Keratinocyte (primary cell): ENCODE measurements at regions not wholly inside any gene's neighbourhood (a gene's known extent, or its start where the extent isn't known, plus 50 kb on each side); places are given as distances from the start of the nearest gene placed in this dataset.

Experiments
- DNase-seq: peaks from one replicate; pipeline ENCODE4 v3.0.0-alpha.2; 2011; ENCODE audit warnings: low read depth, missing footprints, low spot score
- FAIRE-seq: peaks from 2 replicates; lab custom pipeline; 2011; peaks lifted over from hg19 to GRCh38; lab: Jason Lieb, UNC
- H2AFZ ChIP-seq: 2 replicates; pipeline ENCODE4 v1.6.0; 2012; ENCODE audit warnings: low read length, control low read depth, inconsistent platforms; ENCODE audit not compliant: control insufficient read depth
- H3K27ac ChIP-seq: 2 replicates; pipeline ENCODE4 v1.5.1; 2011; ENCODE audit warnings: low read length; ENCODE audit not compliant: control insufficient read depth, insufficient read depth
- H3K27me3 ChIP-seq: 3 replicates; pipeline ENCODE4 v1.6.0; 2011; ENCODE audit warnings: low read length; ENCODE audit not compliant: control insufficient read depth, insufficient read depth; ENCODE audit errors: extremely low read depth
- H3K36me3 ChIP-seq, 2 experiments: 2 replicates in 1 of 2; 3 replicates in 1 of 2; pipeline ENCODE4 v1.5.1; 2011; ENCODE audit warnings: low read length in 2 of 2, mild to moderate bottlenecking in 1 of 2; ENCODE audit not compliant: control insufficient read depth in 2 of 2, insufficient read depth in 2 of 2; ENCODE audit errors: extremely low read depth in 1 of 2
- H3K4me1 ChIP-seq: 3 replicates; pipeline ENCODE4 v1.5.1; 2011; ENCODE audit warnings: low read length; ENCODE audit not compliant: control insufficient read depth, insufficient read depth; ENCODE audit errors: extremely low read depth
- H3K4me2 ChIP-seq: 3 replicates; pipeline ENCODE4 v1.6.0; 2011; ENCODE audit warnings: low read depth, low read length; ENCODE audit not compliant: control insufficient read depth, insufficient read depth; ENCODE audit errors: extremely low read depth
- H3K4me3 ChIP-seq, 3 experiments: fragments of 200-600 bp in 1 of 3; sonication (generic) in 1 of 3; 2 replicates in 2 of 3; 3 replicates in 1 of 3; pipeline ENCODE4 v1.5.1; 2011 to 2016; ENCODE audit warnings: low read length in 3 of 3, mild to moderate bottlenecking in 3 of 3, control low read depth in 2 of 3, inconsistent platforms in 1 of 3, low read depth in 1 of 3, mixed read lengths in 1 of 3, mixed run types in 1 of 3, moderate library complexity in 1 of 3; ENCODE audit not compliant: control insufficient read depth in 2 of 3, insufficient read depth in 2 of 3; ENCODE audit errors: extremely low read depth in 1 of 3
- H3K79me2 ChIP-seq: 2 replicates; pipeline ENCODE4 v1.6.0; 2012; ENCODE audit warnings: low read length; ENCODE audit not compliant: control insufficient read depth, insufficient read depth
- H3K9ac ChIP-seq: 3 replicates; pipeline ENCODE4 v1.6.0; 2011; ENCODE audit warnings: low read length; ENCODE audit not compliant: control insufficient read depth, insufficient read depth; ENCODE audit errors: extremely low read depth
- H3K9me1 ChIP-seq: 3 replicates; pipeline ENCODE4 v1.6.0; 2011; ENCODE audit warnings: low read length; ENCODE audit not compliant: control insufficient read depth, insufficient read depth; ENCODE audit errors: extremely low read depth
- H3K9me3 ChIP-seq: 2 replicates; pipeline ENCODE4 v1.5.1; 2012; ENCODE audit warnings: low read depth, low read length; ENCODE audit not compliant: control insufficient read depth
- H4K20me1 ChIP-seq: 3 replicates; pipeline ENCODE4 v1.6.0; 2011; ENCODE audit warnings: low read length; ENCODE audit not compliant: control insufficient read depth, insufficient read depth; ENCODE audit errors: extremely low read depth
- CTCF ChIP-seq, 3 experiments: IDR thresholded peaks in 1 of 3; conservative IDR thresholded peaks in 1 of 3; optimal IDR thresholded peaks in 1 of 3; 2 replicates in 2 of 3; 3 replicates in 1 of 3; pipeline versions ENCODE3 to v1.5.1; 2011; ENCODE audit warnings: low read length in 3 of 3, mild to moderate bottlenecking in 3 of 3, moderate library complexity in 2 of 3, control low read depth in 1 of 3, inconsistent platforms in 1 of 3; ENCODE audit not compliant: insufficient read depth in 2 of 3; ENCODE audit errors: extremely low read depth in 1 of 3
- EZH2 ChIP-seq: IDR thresholded peaks from one replicate; pipeline ENCODE4 v1.6.1; 2012; ENCODE audit warnings: inconsistent platforms, mild to moderate bottlenecking, low read length, moderate library complexity
- dilution Hi-C: fragments of 300-500 bp; cut with MboI; formaldehyde crosslinking; loops from one replicate; pipeline ENCODE4 v1.7.0; 2020; ENCODE audit warnings: low sequenced_read_pairs; ENCODE audit not compliant: extremely low pct_ligation_motif_present

- H3K27me3 ChIP-seq: no peaks in the 10 kb centered on the region
These were observed 381.0 kb upstream of the IRX4 start for GRCh38 chr5:2263763-2264162.

GRCh38 chr5:2262620-2263019 is 379.9 kb upstream of the IRX4 start:
- H3K36me3 ChIP-seq: no peaks in the 10 kb centered on the region
- no peak overlapping the region for H3K4me3 ChIP-seq
- no peaks in the 10 kb centered on the region for H3K27me3 ChIP-seq
- H3K4me1 ChIP-seq: no peaks in the 10 kb centered on the region
- H3K79me2 ChIP-seq: no peaks in the 10 kb centered on the region
- FAIRE-seq: no peak
- DNase-seq: no peak
- H3K9me1 ChIP-seq: no peaks in the 10 kb centered on the region
- dilution Hi-C loops: no loop called here
- no peaks in the 10 kb centered on the region for H4K20me1 ChIP-seq
- H3K9ac ChIP-seq: no peak overlapping the region
- no peak overlapping the region for H3K27ac ChIP-seq
- H3K4me2 ChIP-seq: no peak overlapping the region
- H3K9me3 ChIP-seq: peaks cover 4% of the 10 kb centered on the region
- H2AFZ ChIP-seq: no peak overlapping the region
- TF ChIP-seq CTCF (optimal IDR thresholded peaks at IDR 0.05 in 1 of 3, IDR thresholded peaks at IDR 0.05 in 1 of 3, conservative IDR thresholded peaks at IDR 0.05 in 1 of 3; ENCODE audit: extremely low read depth in 1 of 3, insufficient read depth in 2 of 3, low read length in 3 of 3) (no peak), EZH2 (no peak)

More at GRCh38 chr5:2263763-2264162, 381.0 kb upstream of the IRX4 start:
- Histone ChIP-seq H3K79me2 (no peaks in the 10 kb centered on the region), H3K9me3 (peaks cover 4% of the 10 kb centered on the region), H4K20me1 (no peaks in the 10 kb centered on the region), H3K36me3 (no peaks in the 10 kb centered on the region), H3K4me1 (no peaks in the 10 kb centered on the region), H3K4me3 (no peak overlapping the region), H3K27ac (no peak overlapping the region), H3K9ac (no peak overlapping the region), H3K9me1 (no peaks in the 10 kb centered on the region), H3K4me2 (no peak overlapping the region), H2AFZ (no peak overlapping the region)
- DNase-seq (no peak), FAIRE-seq (no peak)
- dilution Hi-C loops: no loop called here
- TF ChIP-seq CTCF (optimal IDR thresholded peaks at IDR 0.05 in 1 of 3, IDR thresholded peaks at IDR 0.05 in 1 of 3, conservative IDR thresholded peaks at IDR 0.05 in 1 of 3; ENCODE audit: extremely low read depth in 1 of 3, insufficient read depth in 2 of 3, low read length in 3 of 3) (no peak), EZH2 (no peak)
